ENCODE measurements at regions not wholly inside any gene's neighbourhood (a gene's known extent, or its start where the extent isn't known, plus 50 kb on each side); places are given as distances from the start of the nearest gene placed in this dataset.

DNA sequence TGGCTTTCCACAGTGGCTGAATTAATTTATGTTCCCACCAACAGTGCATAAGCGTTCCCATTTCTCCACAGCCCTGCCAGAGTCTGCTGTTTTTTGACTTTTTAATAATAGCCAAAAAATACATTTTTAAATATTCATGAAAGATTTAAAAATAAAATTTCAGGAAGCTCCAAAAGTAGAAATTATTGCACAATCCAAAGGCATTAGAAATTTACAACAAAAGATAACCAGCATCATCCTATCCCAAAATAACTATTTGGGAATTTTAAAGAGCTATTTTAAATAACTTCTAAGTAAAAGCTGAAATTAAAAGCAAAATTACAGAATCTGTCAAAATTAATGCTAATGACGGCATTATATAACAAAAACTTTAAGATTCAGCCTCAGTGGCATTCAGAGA lies 131.5 kb downstream of the QDPR start:
- 100% methylated on average over 1 of the region's 2 CpGs for WGBS, 2 experiments
- Histone ChIP-seq H3K36me3 (ENCODE audit: control insufficient read depth, insufficient read depth, low read length) (no peaks in the 10 kb centered on the region), H3K4me1 (ENCODE audit: control insufficient read depth, insufficient read depth, low read length) (no peaks in the 10 kb centered on the region), H3K27me3 (ENCODE audit: control insufficient read depth, insufficient read depth, low read length, poor library complexity, severe bottlenecking) (no peaks in the 10 kb centered on the region), H3K9me3 (ENCODE audit: control insufficient read depth, low read length) (no peaks in the 10 kb centered on the region), H3K27ac (ENCODE audit: insufficient read depth, low read depth, low read length, poor library complexity, severe bottlenecking) (no peak overlapping the region), H3K4me3 (ENCODE audit: insufficient read depth, low read depth, low read length) (no peak overlapping the region)

DNA sequence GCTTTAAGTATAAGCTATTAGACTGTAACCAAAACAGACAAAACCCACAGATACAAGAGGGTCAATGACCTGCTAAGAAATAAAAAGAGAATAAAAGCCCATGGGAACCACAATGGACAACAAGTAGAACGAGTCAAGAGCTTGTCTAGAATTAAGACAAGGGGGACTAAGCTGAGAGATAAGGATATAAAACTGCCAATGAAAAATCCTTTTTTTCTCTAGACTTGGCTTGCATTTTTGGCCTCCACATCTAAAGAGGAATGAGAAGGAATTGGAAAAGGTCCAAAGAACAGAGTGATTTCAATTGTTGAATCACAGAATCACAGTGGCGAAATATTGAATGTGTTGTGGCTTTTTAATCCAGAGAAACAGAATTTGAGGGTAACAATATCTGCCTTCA lies 135.7 kb downstream of the QDPR start:
- Histone ChIP-seq H3K27ac (ENCODE audit: insufficient read depth, low read depth, low read length, poor library complexity, severe bottlenecking) (no peak overlapping the region), H3K36me3 (ENCODE audit: control insufficient read depth, insufficient read depth, low read length) (no peaks in the 10 kb centered on the region), H3K4me3 (ENCODE audit: insufficient read depth, low read depth, low read length) (no peak overlapping the region), H3K4me1 (ENCODE audit: control insufficient read depth, insufficient read depth, low read length) (no peaks in the 10 kb centered on the region), H3K27me3 (ENCODE audit: control insufficient read depth, insufficient read depth, low read length, poor library complexity, severe bottlenecking) (no peaks in the 10 kb centered on the region), H3K9me3 (ENCODE audit: control insufficient read depth, low read length) (no peaks in the 10 kb centered on the region)
- WGBS, 2 experiments, result 92 to 94% methylated on average over 2 of the region's 2 CpGs

DNA sequence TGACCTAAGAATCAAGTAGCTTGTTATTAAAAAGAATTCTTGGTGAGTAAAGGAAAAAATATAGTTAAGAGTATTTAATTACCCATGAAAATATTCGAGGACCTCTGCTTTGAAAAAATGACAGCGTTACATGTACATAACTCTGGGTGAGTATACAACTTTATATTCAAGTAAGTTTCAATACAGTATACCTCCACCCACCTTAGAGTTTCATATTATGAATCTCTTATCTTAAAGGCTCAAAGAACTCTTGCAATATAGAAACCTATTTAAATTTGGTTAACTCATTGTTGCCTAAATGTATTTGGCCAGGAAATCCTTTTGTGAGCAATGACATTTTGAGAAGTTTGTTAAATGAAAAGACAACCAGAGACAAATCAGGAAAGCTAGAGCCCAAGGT lies 138.2 kb downstream of the QDPR start:
- Histone ChIP-seq H3K36me3 (ENCODE audit: control insufficient read depth, insufficient read depth, low read length) (no peaks in the 10 kb centered on the region), H3K4me1 (ENCODE audit: control insufficient read depth, insufficient read depth, low read length) (no peaks in the 10 kb centered on the region), H3K9me3 (ENCODE audit: control insufficient read depth, low read length) (no peaks in the 10 kb centered on the region), H3K27me3 (ENCODE audit: control insufficient read depth, insufficient read depth, low read length, poor library complexity, severe bottlenecking) (no peaks in the 10 kb centered on the region), H3K4me3 (ENCODE audit: insufficient read depth, low read depth, low read length) (no peak overlapping the region), H3K27ac (ENCODE audit: insufficient read depth, low read depth, low read length, poor library complexity, severe bottlenecking) (no peak overlapping the region)
- WGBS, 2 experiments, result 94% methylated on average over 2 of the region's 2 CpGs; no CpG with 5 or more reads in 1 of the 2 experiments

DNA sequence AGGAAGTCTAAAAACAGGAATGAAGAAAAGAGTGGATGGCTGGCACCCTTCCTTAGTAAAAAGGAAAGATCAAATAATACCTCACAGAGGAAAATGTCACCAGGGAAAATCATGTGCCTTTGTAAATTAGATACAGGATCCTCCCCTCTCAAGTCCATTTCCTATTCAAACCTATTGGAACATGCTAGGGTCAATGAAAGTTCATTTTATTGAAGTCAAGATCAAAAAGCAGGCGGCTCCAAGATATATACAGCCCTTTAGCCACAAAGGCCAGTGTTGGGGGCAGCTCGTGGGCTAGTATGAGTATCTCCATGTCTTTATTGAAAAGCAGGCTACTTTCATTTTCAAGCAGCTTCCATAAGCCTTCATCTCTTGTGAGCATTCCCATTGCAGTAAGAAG lies 141.1 kb downstream of the QDPR start:
- no peaks in the 10 kb centered on the region for H3K4me1 ChIP-seq (ENCODE audit: control insufficient read depth, insufficient read depth, low read length)
- H3K4me3 ChIP-seq (ENCODE audit: insufficient read depth, low read depth, low read length), result no peak overlapping the region
- H3K27me3 ChIP-seq (ENCODE audit: control insufficient read depth, insufficient read depth, low read length, poor library complexity, severe bottlenecking), result no peaks in the 10 kb centered on the region
- no peak overlapping the region for H3K27ac ChIP-seq (ENCODE audit: insufficient read depth, low read depth, low read length, poor library complexity, severe bottlenecking)
- WGBS, 2 experiments, result 95% methylated on average over 2 of the region's 2 CpGs
- H3K9me3 ChIP-seq (ENCODE audit: control insufficient read depth, low read length), result no peaks in the 10 kb centered on the region
- no peaks in the 10 kb centered on the region for H3K36me3 ChIP-seq (ENCODE audit: control insufficient read depth, insufficient read depth, low read length)

DNA sequence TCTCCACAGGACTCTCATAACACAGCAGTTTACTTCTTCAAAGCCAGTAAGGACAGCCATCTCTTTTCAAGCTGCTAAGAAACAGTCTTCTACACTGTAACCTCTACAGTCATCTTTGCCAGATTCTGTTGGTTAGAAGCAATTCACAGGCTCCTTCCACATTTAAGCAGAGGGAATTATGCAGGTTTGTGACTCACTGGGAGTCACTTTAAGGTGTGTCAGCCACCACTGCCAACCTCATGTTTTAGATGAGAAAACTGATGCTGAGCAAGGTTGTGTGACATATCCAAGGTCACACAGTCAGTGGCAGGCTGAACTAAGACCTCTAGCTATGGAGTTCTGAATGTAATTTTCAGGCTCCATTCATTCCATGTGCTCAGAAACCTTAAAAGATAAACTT lies 143.5 kb downstream of the QDPR start:
- Histone ChIP-seq H3K27ac (ENCODE audit: insufficient read depth, low read depth, low read length, poor library complexity, severe bottlenecking) (no peak overlapping the region), H3K36me3 (ENCODE audit: control insufficient read depth, insufficient read depth, low read length) (no peaks in the 10 kb centered on the region), H3K9me3 (ENCODE audit: control insufficient read depth, low read length) (no peaks in the 10 kb centered on the region), H3K4me1 (ENCODE audit: control insufficient read depth, insufficient read depth, low read length) (no peaks in the 10 kb centered on the region), H3K27me3 (ENCODE audit: control insufficient read depth, insufficient read depth, low read length, poor library complexity, severe bottlenecking) (no peaks in the 10 kb centered on the region), H3K4me3 (ENCODE audit: insufficient read depth, low read depth, low read length) (no peak overlapping the region)

DNA sequence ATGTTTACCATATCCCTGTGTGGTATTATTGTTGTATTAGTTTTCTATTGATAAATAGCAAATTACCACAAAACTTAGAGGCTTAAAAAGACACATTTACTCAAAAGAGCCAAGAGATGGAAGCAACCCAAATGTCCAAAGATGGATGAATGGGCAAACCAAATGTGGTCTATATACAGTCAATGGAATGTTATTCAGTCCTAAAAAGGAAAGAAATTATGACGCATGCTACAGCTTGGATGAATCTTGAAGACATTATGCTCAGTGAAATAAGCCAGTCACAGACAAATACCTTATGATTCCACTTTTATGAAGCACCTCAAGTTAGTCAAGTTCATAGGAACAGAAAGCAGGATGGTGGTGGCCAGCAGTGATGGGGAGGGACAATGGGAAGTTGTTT lies 144.7 kb downstream of the QDPR start:
- WGBS, 2 experiments, result 100% methylated on average over 1 of the region's 1 CpG
- H3K27ac ChIP-seq (ENCODE audit: insufficient read depth, low read depth, low read length, poor library complexity, severe bottlenecking), result no peak overlapping the region
- H3K4me1 ChIP-seq (ENCODE audit: control insufficient read depth, insufficient read depth, low read length), result no peaks in the 10 kb centered on the region
- H3K36me3 ChIP-seq (ENCODE audit: control insufficient read depth, insufficient read depth, low read length), result no peaks in the 10 kb centered on the region
- H3K27me3 ChIP-seq (ENCODE audit: control insufficient read depth, insufficient read depth, low read length, poor library complexity, severe bottlenecking), result no peaks in the 10 kb centered on the region
- H3K9me3 ChIP-seq (ENCODE audit: control insufficient read depth, low read length), result no peaks in the 10 kb centered on the region
- no peak overlapping the region for H3K4me3 ChIP-seq (ENCODE audit: insufficient read depth, low read depth, low read length)

DNA sequence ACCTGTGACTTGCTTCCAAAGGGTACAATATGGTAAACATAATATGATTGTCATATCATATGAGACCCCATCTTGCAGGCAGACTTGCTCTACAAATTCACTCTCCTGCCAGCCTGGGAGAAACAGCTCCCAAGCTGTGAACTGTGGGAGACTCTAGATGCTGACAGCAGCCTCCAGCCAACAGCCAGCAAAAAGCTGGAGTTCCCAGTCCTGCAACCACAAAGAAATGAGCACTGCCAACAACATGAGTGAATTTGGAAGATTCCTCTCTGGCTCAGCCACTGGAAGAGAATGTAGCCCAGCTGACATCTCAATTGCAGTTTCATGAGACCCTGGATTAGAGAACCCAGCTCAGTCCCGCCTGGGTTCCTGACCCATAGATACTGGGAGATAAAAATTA lies 145.4 kb downstream of the QDPR start:
- no peaks in the 10 kb centered on the region for H3K27me3 ChIP-seq (ENCODE audit: control insufficient read depth, insufficient read depth, low read length, poor library complexity, severe bottlenecking)
- 94 to 100% methylated on average over 1 of the region's 1 CpG for WGBS, 2 experiments
- no peak overlapping the region for H3K4me3 ChIP-seq (ENCODE audit: insufficient read depth, low read depth, low read length)
- H3K4me1 ChIP-seq (ENCODE audit: control insufficient read depth, insufficient read depth, low read length), result no peaks in the 10 kb centered on the region
- no peaks in the 10 kb centered on the region for H3K36me3 ChIP-seq (ENCODE audit: control insufficient read depth, insufficient read depth, low read length)
- no peak overlapping the region for H3K27ac ChIP-seq (ENCODE audit: insufficient read depth, low read depth, low read length, poor library complexity, severe bottlenecking)
- no peaks in the 10 kb centered on the region for H3K9me3 ChIP-seq (ENCODE audit: control insufficient read depth, low read length)

DNA sequence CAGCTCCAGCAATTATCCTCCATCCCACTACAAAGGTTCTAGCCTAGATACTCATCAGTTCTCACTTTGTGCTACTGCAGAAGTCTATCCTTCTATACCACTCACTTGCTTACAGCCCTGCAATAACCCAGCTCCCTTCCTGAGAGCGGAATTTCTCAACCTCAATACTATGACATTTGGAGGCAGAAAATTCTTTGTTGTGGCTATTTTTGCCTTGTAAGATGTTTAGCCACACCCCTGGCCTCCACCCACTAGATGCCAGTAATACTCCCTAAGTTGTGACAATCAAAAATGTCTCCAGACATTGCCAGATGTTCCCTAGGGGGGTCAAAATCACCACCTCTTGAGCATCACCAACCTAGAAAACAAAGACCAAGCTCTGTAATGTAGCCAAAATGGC lies 149.5 kb downstream of the QDPR start:
- Histone ChIP-seq H3K27ac (ENCODE audit: insufficient read depth, low read depth, low read length, poor library complexity, severe bottlenecking) (no peak overlapping the region), H3K9me3 (ENCODE audit: control insufficient read depth, low read length) (no peaks in the 10 kb centered on the region), H3K4me3 (ENCODE audit: insufficient read depth, low read depth, low read length) (no peak overlapping the region), H3K36me3 (ENCODE audit: control insufficient read depth, insufficient read depth, low read length) (no peaks in the 10 kb centered on the region), H3K4me1 (ENCODE audit: control insufficient read depth, insufficient read depth, low read length) (no peaks in the 10 kb centered on the region), H3K27me3 (ENCODE audit: control insufficient read depth, insufficient read depth, low read length, poor library complexity, severe bottlenecking) (no peaks in the 10 kb centered on the region)
- whole genome bisulfite sequencing, 2 experiments, result 100% methylated on average over 1 of the region's 1 CpG

DNA sequence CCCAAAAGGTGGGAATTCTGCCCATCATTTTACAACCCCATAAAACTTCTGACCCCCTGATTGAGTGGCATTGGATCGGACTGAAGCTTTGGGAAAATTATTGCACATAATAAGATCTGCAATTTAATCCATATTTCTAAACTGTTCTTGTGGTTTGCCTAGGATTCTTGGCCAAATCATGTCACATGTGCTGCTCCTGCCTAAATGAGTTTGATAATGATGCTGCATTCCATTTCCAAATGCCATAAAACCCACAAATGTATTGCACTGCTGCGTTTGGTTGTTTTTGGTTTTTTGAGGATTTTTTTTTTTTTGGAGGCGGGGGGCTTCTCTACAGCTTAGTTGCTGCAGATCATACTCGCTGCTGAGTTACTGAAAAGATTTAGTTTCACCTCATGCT lies 153.6 kb downstream of the QDPR start:
- Histone ChIP-seq H3K4me1 (ENCODE audit: control insufficient read depth, insufficient read depth, low read length) (no peaks in the 10 kb centered on the region), H3K4me3 (ENCODE audit: insufficient read depth, low read depth, low read length) (no peak overlapping the region), H3K9me3 (ENCODE audit: control insufficient read depth, low read length) (no peaks in the 10 kb centered on the region), H3K36me3 (ENCODE audit: control insufficient read depth, insufficient read depth, low read length) (no peaks in the 10 kb centered on the region), H3K27ac (ENCODE audit: insufficient read depth, low read depth, low read length, poor library complexity, severe bottlenecking) (no peak overlapping the region), H3K27me3 (ENCODE audit: control insufficient read depth, insufficient read depth, low read length, poor library complexity, severe bottlenecking) (no peaks in the 10 kb centered on the region)
- 94 to 98% methylated on average over 4 of the region's 4 CpGs for WGBS, 2 experiments

DNA sequence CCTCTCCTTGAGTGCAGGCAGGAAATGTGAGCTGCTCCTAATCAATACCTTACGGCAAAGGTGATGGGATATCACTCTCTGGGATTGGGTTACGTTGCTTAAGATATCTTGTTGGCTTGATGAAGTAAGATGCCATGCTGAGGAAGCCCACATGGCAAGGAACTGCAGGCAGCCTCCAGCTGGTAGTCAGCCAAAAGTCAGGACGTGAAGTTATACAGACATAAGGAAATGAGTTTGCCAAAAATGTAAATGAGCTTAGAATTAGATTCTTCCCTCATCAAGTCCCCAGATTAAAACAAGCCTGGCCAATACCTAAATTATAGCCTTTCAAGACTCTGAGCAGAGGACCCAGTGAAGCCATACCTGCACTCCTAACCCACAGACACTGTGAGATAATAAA lies 155.0 kb downstream of the QDPR start:
- Histone ChIP-seq H3K36me3 (ENCODE audit: control insufficient read depth, insufficient read depth, low read length) (no peaks in the 10 kb centered on the region), H3K27ac (ENCODE audit: insufficient read depth, low read depth, low read length, poor library complexity, severe bottlenecking) (no peak overlapping the region), H3K9me3 (ENCODE audit: control insufficient read depth, low read length) (no peaks in the 10 kb centered on the region), H3K4me3 (ENCODE audit: insufficient read depth, low read depth, low read length) (no peak overlapping the region), H3K27me3 (ENCODE audit: control insufficient read depth, insufficient read depth, low read length, poor library complexity, severe bottlenecking) (no peaks in the 10 kb centered on the region), H3K4me1 (ENCODE audit: control insufficient read depth, insufficient read depth, low read length) (no peaks in the 10 kb centered on the region)
- 82 to 97% methylated on average over 3 of the region's 3 CpGs for WGBS, 2 experiments

DNA sequence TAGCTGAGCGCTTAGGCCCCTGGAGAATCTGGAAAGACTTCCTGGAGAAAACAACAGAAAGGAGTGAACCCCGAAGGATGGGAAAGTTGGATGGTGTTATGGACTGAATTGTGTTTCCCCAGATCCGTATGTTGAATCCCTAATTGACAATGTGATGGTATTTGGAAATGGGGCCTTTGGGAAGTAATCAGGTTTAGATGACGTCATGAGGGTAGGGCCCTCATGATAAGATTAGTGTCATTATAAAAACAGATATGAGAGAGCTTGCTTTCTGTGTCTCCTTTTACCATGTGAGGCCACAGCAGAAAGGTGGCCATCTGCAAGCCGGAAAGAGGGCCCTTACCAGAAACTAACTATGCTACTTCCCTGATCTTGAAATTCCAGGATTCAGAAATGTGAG lies 159.5 kb downstream of the QDPR start:
- no peaks in the 10 kb centered on the region for H3K27me3 ChIP-seq (ENCODE audit: control insufficient read depth, insufficient read depth, low read length, poor library complexity, severe bottlenecking)
- H3K9me3 ChIP-seq (ENCODE audit: control insufficient read depth, low read length), result no peaks in the 10 kb centered on the region
- no peak overlapping the region for H3K4me3 ChIP-seq (ENCODE audit: insufficient read depth, low read depth, low read length)
- H3K27ac ChIP-seq (ENCODE audit: insufficient read depth, low read depth, low read length, poor library complexity, severe bottlenecking), result no peak overlapping the region
- H3K4me1 ChIP-seq (ENCODE audit: control insufficient read depth, insufficient read depth, low read length), result no peaks in the 10 kb centered on the region
- H3K36me3 ChIP-seq (ENCODE audit: control insufficient read depth, insufficient read depth, low read length), result no peaks in the 10 kb centered on the region
- 91 to 93% methylated on average over 5 of the region's 5 CpGs for WGBS, 2 experiments

All from ectodermal cell (in vitro differentiated cells).